Breast epithelium (tissue), 3 donors: ENCODE measurements at regions not wholly inside any gene's neighbourhood (a gene's known extent, or its start where the extent isn't known, plus 50 kb on each side); places are given as distances from the start of the nearest gene placed in this dataset.

Source experiments
- CTCF ChIP-seq, 3 donors: fragments of 450-650 bp; IDR thresholded peaks; one replicate each; pipeline ENCODE4 v1.5.1; 2016 to 2017; ENCODE audit warnings: antibody characterized with exemption in 3 of 3, mild to moderate bottlenecking in 3 of 3, moderate library complexity in 3 of 3
- POLR2A ChIP-seq: fragments of 450-650 bp; IDR thresholded peaks from one replicate; pipeline ENCODE4 v1.6.1; 2016; ENCODE audit warnings: antibody characterized with exemption, mild to moderate bottlenecking, moderate library complexity

- no peak for TF ChIP-seq CTCF (IDR thresholded peaks at IDR 0.05)
- TF ChIP-seq POLR2A = no peak
These were observed 230.8 kb upstream of the CDH2 start for GRCh38 chr18:28407681-28408080.
